ENCODE measurements at regions not wholly inside any gene's neighbourhood (a gene's known extent, or its start where the extent isn't known, plus 50 kb on each side); places are given as distances from the start of the nearest gene placed in this dataset.
"Not testable (repeated sequence)": the region's sequence is repeated elsewhere in the genome, so short reads cannot be mapped to it uniquely, and the experiment has no call there.

DNA sequence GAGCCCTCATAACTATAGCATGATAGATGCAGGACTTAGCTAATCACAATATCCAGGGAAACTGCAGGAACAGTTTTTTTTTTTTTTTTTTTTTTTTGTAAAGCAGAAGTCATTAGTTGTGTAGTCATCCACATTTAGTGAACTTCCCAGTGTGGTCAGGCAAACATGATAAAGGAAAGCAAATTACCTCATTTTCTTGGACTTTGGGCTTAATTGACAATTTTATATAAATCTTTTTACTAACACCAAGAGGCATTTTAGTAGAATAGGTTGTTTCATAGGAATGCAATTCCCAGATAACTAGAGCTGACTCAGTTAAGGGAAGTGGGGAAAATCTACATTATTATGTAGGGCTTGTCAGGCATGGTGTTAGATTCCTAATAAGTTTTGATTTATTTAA is 142.7 kb upstream of the GCFC2 start:
- no peak for DNase-seq (ENCODE audit: extremely low spot score)
- H3K36me3 ChIP-seq (ENCODE audit: insufficient read depth), result no peaks in the 10 kb centered on the region
- no peaks in the 10 kb centered on the region for H3K4me1 ChIP-seq (ENCODE audit: insufficient read depth)
- no peak overlapping the region for H3K27ac ChIP-seq (ENCODE audit: low read depth)
- no peak overlapping the region for H3K4me3 ChIP-seq (ENCODE audit: low read depth, low read length)

GRCh38 chr2:75852639-75853038 is 141.9 kb upstream of the GCFC2 start:
- 90% methylated on average over 2 of the region's 2 CpGs for WGBS
- H3K36me3 ChIP-seq (ENCODE audit: insufficient read depth), result no peaks in the 10 kb centered on the region
- H3K4me3 ChIP-seq (ENCODE audit: low read depth, low read length), result no peak overlapping the region
- H3K4me1 ChIP-seq (ENCODE audit: insufficient read depth), result no peaks in the 10 kb centered on the region
- no peak overlapping the region for H3K27ac ChIP-seq (ENCODE audit: low read depth)
- no peak for DNase-seq (ENCODE audit: extremely low spot score)

DNA sequence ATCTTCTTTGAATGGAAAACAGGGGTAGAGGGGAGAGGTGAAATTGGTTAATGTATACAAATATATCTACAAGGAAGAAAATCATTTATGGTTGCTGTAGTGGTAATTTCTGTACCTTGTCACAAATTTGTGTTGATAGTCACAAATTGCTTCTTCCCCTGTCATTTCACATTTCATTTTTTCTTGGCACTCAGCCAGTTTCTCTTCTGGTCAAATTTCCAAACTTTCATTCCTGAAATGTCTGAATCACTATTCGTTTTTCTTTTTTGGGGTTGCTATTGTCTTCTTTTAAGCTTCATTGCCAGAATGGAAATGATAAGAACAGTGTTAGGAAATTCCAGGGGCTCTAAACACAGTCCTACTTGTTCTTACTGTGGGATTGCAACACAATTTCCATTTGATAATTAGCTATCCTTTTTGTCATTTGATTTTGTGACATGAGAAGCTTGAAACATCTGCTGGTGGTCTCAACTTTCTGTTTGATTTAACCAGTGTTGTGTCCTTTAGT is 136.0 kb upstream of the GCFC2 start:
- Histone ChIP-seq H3K4me3 (ENCODE audit: low read depth, low read length) (no peak overlapping the region), H3K27ac (ENCODE audit: low read depth) (no peak overlapping the region), H3K4me1 (ENCODE audit: insufficient read depth) (no peaks in the 10 kb centered on the region), H3K36me3 (ENCODE audit: insufficient read depth) (no peaks in the 10 kb centered on the region)
- DNase-seq (ENCODE audit: extremely low spot score), result no peak
- 44% methylated on average over 1 of the region's 1 CpG for WGBS

DNA sequence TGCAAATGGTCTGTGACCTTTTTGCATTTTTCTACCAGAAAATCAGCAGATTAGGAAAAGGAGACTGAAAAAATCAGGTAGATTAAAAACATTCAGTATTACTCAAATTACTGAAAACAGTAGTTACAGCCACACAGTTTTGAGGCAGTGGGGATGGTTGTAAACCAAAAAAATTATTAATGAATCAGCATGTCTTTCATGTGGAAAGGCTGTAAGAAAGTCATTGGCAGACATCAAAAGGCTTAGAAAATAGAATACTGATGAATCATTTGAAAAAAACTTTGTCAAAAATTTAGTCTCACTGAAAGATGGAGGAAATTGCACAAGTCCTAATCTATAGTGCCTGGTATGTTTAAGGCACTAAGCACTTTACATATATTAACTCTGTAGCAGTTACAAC is 133.9 kb upstream of the GCFC2 start:
- DNase-seq (ENCODE audit: extremely low spot score), result no peak
- H3K4me1 ChIP-seq (ENCODE audit: insufficient read depth), result no peaks in the 10 kb centered on the region
- no peak overlapping the region for H3K27ac ChIP-seq (ENCODE audit: low read depth)
- H3K36me3 ChIP-seq (ENCODE audit: insufficient read depth), result no peaks in the 10 kb centered on the region
- no peak overlapping the region for H3K4me3 ChIP-seq (ENCODE audit: low read depth, low read length)

DNA sequence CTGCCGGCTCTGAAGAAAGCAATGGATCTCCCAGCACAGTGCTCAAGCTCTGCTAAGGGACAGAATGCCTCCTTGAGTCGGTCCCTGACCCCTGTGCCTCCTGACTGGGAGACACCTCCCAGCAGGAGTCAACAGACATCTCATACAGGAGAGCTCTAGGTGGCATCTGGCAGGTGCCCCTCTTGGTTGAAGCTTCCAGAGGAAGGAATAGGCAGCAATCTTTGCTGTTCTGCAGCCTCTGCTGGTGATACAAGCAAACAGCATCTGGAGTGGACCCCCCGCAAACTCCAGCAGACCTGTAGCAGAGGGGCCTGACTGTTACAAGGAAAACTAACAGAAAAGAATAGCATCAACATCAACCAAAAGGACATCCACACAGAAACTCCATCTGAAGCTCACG is 123.9 kb upstream of the GCFC2 start:
- 80% methylated on average over 4 of the region's 4 CpGs for WGBS
- not testable (repeated sequence) for H3K4me1 ChIP-seq (ENCODE audit: insufficient read depth); H3K27ac ChIP-seq (ENCODE audit: low read depth); H3K4me3 ChIP-seq (ENCODE audit: low read depth, low read length); DNase-seq (ENCODE audit: extremely low spot score); H3K36me3 ChIP-seq (ENCODE audit: insufficient read depth)

DNA sequence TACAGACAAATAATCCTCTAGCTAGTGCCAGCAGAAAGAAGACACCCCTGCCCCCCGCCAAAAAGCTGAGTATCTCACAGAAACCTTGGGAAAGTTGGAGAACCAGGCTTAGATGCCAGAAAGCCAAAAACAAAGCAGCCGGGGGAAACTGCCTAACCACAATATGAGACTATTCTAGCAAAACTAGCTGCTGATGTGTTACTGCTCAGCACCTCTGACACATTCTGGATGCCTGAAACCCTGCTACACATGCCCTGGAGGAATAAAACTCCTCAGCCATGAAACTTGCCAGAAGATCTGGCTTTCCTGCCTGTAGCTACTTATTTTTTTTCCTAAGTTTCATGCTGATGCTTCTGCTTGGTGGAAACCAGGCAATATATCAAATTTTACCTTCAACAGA is 122.7 kb upstream of the GCFC2 start:
- Histone ChIP-seq H3K4me3 (ENCODE audit: low read depth, low read length) (no peak overlapping the region), H3K27ac (ENCODE audit: low read depth) (no peak overlapping the region), H3K4me1 (ENCODE audit: insufficient read depth) (no peaks in the 10 kb centered on the region), H3K36me3 (ENCODE audit: insufficient read depth) (no peaks in the 10 kb centered on the region)
- WGBS, result 58% methylated on average over 2 of the region's 2 CpGs
- no peak for DNase-seq (ENCODE audit: extremely low spot score)

DNA sequence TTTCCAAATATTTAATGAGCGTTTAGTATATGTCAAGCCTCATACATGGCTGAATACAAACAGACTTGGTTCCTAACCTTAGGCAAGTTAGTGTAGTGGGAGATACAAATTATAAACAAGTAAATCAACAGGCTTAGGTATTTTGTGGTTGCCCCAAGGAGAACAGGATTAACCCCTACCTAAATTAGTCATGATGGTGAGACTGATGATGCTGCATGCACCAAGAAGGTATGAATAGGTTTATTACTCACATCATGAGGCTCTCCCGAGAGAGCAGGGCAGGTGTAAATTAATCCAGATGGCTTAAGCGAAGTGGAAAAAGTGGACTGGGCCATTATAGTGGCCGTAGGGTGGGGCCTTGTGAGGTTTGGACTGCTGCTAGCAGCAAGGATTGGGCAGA is 118.1 kb upstream of the GCFC2 start:
- 74% methylated on average over 4 of the region's 4 CpGs for WGBS
- no peaks in the 10 kb centered on the region for H3K4me1 ChIP-seq (ENCODE audit: insufficient read depth)
- no peak for DNase-seq (ENCODE audit: extremely low spot score)
- no peak overlapping the region for H3K4me3 ChIP-seq (ENCODE audit: low read depth, low read length)
- H3K27ac ChIP-seq (ENCODE audit: low read depth), result no peak overlapping the region
- H3K36me3 ChIP-seq (ENCODE audit: insufficient read depth), result no peaks in the 10 kb centered on the region

- 97% methylated on average over 1 of the region's 1 CpG for WGBS
These were observed 112.8 kb upstream of the GCFC2 start for GRCh38 chr2:75823515-75823914.

DNA sequence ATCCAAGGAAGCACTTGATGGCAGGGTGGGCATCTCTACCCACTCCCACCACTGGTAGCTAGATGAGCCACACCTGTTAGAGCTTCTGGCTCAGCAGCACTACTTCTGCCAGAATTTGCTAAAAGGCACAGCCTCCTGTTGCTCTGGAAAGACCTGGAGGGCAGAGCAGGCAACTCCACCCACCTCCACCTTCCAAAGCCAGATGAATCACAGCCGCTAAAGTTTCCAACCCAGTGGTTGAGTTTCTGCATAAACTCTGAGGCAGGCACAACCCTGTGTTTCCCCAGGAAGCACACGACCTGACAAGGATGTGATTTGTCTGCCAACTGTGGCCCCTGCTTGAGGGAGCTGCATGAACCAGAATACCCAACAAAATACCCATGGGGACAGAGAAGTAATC is 111.6 kb upstream of the GCFC2 start:
- no peak for DNase-seq (ENCODE audit: extremely low spot score)
- H3K36me3 ChIP-seq (ENCODE audit: insufficient read depth), result no peaks in the 10 kb centered on the region
- H3K27ac ChIP-seq (ENCODE audit: low read depth), result no peak overlapping the region
- 73% methylated on average over 2 of the region's 2 CpGs for WGBS
- no peak overlapping the region for H3K4me3 ChIP-seq (ENCODE audit: low read depth, low read length)
- no peaks in the 10 kb centered on the region for H3K4me1 ChIP-seq (ENCODE audit: insufficient read depth)

More at GRCh38 chr2:75823515-75823914, 112.8 kb upstream of the GCFC2 start:
- H3K36me3 ChIP-seq (ENCODE audit: insufficient read depth); H3K4me1 ChIP-seq (ENCODE audit: insufficient read depth); H3K27ac ChIP-seq (ENCODE audit: low read depth); DNase-seq (ENCODE audit: extremely low spot score); H3K4me3 ChIP-seq (ENCODE audit: low read depth, low read length): not testable (repeated sequence)

DNA sequence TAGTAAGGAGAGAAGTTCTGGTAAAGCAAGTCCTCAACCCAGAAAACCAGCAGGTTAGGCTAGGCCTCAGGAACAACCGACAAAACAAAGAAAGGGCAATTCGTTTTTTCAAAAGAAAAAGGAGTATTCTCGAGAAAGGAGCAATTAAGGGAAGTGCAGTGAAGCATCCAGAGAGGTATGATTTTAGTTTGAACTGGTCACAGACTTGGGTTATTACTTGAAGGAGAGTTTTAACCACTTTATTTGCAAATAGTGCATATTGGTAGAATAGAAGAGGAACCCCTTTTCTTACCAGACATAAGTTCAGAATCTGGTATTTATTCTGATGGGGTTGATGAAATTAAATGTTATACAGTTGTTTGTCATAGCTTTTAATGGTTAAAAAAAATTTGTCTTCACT is 110.0 kb upstream of the GCFC2 start:
- WGBS, result 83% methylated on average over 3 of the region's 3 CpGs
- H3K4me3 ChIP-seq (ENCODE audit: low read depth, low read length), result no peak overlapping the region
- no peak for DNase-seq (ENCODE audit: extremely low spot score)
- H3K4me1 ChIP-seq (ENCODE audit: insufficient read depth), result no peaks in the 10 kb centered on the region
- no peak overlapping the region for H3K27ac ChIP-seq (ENCODE audit: low read depth)
- no peaks in the 10 kb centered on the region for H3K36me3 ChIP-seq (ENCODE audit: insufficient read depth)

GRCh38 chr2:75810611-75811330 is 100.1 kb upstream of the GCFC2 start:
- WGBS, result 82% methylated on average over 6 of the region's 6 CpGs
- no peaks in the 10 kb centered on the region for H3K4me1 ChIP-seq (ENCODE audit: insufficient read depth)
- H3K27ac ChIP-seq (ENCODE audit: low read depth), result no peak overlapping the region
- H3K4me3 ChIP-seq (ENCODE audit: low read depth, low read length), result no peak overlapping the region
- no peaks in the 10 kb centered on the region for H3K36me3 ChIP-seq (ENCODE audit: insufficient read depth)
- no peak for DNase-seq (ENCODE audit: extremely low spot score)

DNA sequence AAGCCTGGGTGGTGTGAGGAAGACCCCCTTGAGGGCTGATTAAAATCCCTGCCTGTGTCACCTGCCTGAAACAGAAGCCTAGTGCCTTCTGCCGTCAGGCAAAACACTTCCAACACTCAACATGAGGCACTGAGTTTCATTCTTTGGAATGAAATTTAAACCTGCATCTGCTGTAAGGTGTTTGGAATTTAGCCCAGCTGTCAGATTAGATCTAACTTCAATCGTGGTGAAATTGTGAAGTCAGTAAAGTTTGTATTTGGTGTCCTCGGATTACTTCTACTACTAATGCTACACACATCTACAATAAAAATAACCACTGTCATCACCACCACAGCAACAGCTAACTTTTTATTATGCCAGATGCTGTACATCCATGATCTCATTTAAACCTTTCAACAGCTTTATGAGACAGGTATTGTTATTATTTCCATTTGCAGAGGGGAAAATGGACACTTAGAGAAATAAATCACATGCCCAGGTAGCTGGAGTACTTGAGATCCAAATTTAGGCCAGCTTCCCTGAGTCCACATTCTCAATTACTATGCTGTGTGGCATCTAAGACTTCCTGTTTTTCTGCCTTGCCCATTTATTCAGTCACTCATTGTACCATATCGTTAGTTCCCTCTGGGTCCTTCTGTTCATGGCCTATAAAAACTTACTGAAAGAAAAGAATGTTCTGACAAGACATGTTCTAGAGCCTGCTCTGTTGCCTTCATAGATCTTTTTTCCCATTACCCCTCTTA is 98.2 kb upstream of the GCFC2 start:
- 32% methylated on average over 4 of the region's 4 CpGs for WGBS
- Histone ChIP-seq H3K4me3 (ENCODE audit: low read depth, low read length) (no peak overlapping the region), H3K36me3 (ENCODE audit: insufficient read depth) (no peaks in the 10 kb centered on the region), H3K27ac (ENCODE audit: low read depth) (no peak overlapping the region), H3K4me1 (ENCODE audit: insufficient read depth) (no peaks in the 10 kb centered on the region)
- DNase-seq (ENCODE audit: extremely low spot score), result no peak

DNA sequence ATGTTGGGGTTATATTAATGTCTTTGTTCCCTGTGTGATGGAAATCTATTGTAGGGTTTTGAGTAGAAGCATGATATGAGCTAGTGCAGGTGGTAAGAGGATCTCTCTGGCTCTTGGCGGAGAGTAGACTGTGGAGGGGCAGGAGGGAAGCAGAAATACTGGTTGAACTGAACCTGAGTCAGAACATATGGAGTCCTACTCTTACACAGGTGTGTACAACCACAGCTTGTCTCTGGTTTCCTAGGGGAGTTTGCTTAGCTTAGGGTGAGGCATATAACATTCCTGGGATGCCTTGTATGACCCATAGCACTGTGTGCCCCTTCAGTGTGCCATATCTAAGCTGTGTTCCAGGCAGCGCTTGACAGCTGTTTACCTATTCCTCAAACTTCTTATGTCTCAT is 97.3 kb upstream of the GCFC2 start:
- Histone ChIP-seq H3K27ac (ENCODE audit: low read depth) (no peak overlapping the region), H3K4me3 (ENCODE audit: low read depth, low read length) (no peak overlapping the region), H3K4me1 (ENCODE audit: insufficient read depth) (no peaks in the 10 kb centered on the region), H3K36me3 (ENCODE audit: insufficient read depth) (no peaks in the 10 kb centered on the region)
- peak; percentile 41 for DNase-seq (ENCODE audit: extremely low spot score)
- WGBS, result 83% methylated on average over 2 of the region's 2 CpGs

DNA sequence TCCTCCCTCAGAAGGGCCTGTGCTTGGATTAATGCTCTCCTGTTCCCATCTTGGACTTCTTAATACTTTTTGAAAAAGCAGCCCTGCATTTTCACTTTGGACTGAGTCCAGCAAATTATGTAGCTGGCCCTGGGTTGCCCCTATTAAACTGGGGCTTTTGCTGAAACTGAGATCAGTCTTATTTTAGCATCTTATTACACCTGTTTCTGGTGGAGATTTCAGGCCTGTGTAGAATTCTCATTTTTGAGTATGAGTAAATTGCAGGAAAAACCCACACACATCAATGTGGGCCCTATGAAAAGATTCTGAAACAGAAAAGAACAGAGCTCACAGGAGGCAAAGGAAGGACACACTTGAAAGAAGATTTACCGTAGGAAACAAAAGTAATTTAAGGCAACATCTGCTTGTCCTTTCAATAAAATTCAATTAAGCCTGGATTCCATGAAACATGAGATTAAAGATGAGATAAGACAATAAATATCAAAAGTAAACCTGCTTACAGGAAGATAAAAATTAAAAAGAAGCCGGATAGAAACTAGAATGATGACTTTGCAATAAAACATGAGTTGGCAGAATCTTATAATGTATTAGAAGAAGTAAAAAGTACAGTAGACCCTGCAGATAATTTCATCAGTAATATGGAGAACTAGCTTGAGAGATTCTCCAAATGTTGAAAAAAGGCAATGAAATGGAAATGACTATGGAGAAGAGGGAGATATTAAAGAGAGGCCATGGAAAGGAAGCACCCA is 90.7 kb upstream of the GCFC2 start:
- no peak for DNase-seq (ENCODE audit: extremely low spot score)
- no peaks in the 10 kb centered on the region for H3K36me3 ChIP-seq (ENCODE audit: insufficient read depth)
- WGBS, result 57% methylated on average over 2 of the region's 2 CpGs
- H3K4me1 ChIP-seq (ENCODE audit: insufficient read depth), result no peaks in the 10 kb centered on the region
- no peak overlapping the region for H3K4me3 ChIP-seq (ENCODE audit: low read depth, low read length)
- H3K27ac ChIP-seq (ENCODE audit: low read depth), result no peak overlapping the region
